Fibroblast of skin of back (primary cell): ENCODE measurements at regions not wholly inside any gene's neighbourhood (a gene's known extent, or its start where the extent isn't known, plus 50 kb on each side); places are given as distances from the start of the nearest gene placed in this dataset.
A peak's percentile ranks its signal among the peaks of the same experiment; 100 is the strongest.
"Not testable (repeated sequence)": the region's sequence is repeated elsewhere in the genome, so short reads cannot be mapped to it uniquely, and the experiment has no call there.

Source experiments
- DNase-seq: peaks from one replicate; pipeline ENCODE4 v3.0.0-alpha.2; 2013

DNA sequence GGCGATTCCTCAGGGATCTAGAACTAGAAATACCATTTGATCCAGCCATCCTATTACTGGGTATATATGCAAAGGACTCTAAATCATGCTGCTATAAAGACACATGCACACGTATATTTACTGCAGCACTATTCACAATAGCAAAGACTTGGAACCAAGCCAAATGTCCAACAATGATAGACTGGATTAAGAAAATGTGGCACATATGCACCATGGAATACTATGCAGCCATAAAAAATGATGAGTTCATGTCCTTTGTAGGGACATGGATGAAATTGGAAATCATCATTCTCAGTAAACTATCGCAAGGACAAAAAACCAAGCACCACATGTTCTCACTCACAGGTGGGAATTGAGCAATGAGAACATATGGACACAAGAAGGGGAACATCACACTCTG, 93.1 kb upstream of the NT5E start:
- DNase-seq = not testable (repeated sequence)

GRCh38 chr6:85355816-85356215, 94.1 kb upstream of the NT5E start:
- no peak for DNase-seq

- peak; percentile 72 for DNase-seq
These were observed 94.9 kb upstream of the NT5E start for GRCh38 chr6:85354761-85355618.

- DNase-seq = no peak
These were observed 96.9 kb upstream of the NT5E start for GRCh38 chr6:85353012-85353411.

- no peak for DNase-seq
These were observed 101.2 kb upstream of the NT5E start for GRCh38 chr6:85348643-85349042.

DNA sequence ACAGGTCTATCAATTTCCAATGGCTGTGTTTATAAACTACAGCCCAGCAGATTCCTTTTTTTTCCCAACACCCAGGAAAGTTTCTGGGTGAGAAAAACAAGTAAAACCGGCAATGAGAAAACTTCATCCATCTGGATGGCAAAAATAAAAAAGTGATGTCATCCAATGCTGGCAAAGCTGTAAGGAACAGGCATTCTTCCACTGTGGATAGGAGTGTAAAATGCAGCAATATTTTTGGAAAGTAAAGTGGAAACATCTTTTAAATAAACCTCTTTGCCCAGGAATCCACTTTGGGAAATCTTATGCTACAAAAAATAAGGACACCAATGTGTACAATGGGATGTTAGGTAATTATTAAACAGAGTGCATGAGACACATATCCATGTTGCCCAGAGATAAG, 102.1 kb upstream of the NT5E start:
- no peak for DNase-seq

- DNase-seq = no peak
These were observed 103.7 kb upstream of the NT5E start for GRCh38 chr6:85346196-85346595.

- DNase-seq = peak; percentile 37
These were observed 104.9 kb upstream of the NT5E start for GRCh38 chr6:85344996-85345395.

DNA sequence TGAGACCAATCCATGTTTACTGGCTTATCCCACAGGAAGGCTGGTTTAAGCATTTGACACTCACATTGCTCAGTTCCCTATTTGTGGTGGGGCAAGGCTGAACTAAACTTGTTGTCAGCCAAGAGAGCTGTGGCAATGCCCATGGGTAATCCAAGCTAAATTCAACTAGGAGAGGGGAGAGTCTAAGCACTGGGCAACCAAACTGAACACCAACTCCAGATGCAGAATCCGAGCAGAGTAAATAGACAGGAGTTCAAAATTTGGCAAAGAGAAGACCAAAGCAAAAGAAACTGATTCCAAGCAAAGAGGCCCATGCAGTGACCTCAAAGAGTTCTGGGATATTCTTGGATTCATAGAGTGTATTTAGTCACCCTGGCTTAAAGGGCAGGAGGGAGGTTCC, 106.5 kb upstream of the NT5E start:
- no peak for DNase-seq

GRCh38 chr6:85329196-85329595, 120.7 kb upstream of the NT5E start:
- no peak for DNase-seq

DNA sequence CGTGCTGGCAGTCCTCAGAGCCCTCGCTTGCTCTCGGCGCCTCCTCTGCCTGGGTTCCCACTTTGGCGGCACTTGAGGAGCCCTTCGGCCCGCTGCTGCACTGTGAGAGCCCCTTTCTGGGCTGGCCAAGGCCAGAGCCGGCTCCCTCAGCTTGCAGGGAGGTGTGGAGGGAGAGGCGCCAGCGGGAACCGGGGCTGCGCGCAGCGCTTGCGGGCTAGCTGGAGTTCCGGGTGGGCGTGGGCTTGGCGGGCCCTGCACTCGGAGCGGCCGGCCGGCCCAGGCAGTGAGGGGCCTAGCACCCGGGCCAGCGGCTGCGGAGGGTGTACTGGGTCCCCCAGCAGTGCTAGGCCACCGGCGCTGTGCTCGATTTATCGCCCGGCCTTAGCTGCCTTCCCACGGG, 124.1 kb upstream of the NT5E start:
- not testable (repeated sequence) for DNase-seq

DNA sequence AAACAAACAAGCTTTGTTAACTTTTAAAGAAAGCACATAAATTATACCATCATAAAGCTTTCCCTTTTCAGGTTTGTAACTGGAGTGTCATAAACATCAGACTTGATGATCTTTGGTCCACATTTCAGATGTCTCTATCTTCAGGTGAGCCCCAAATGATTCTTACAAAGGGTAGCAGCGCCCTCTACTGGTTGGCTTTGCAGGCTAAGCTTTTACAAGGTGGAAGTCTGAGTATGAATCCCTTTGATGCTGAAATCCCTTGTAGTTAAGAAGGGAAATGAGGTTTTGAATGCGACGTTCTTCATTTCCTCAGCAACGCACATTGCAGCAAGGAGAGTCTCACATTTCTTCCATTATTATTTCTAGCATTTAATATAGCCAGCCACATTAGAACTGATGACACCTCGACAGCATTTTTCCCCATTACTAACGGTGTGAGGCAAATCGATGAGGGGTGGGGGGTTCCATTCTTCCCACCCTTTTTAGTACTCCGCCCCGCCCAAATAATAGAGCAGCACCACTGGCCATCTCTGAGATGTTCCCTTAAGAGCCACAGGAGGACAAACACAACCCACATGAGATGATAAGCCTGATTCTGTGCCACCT, 126.3 kb upstream of the NT5E start:
- DNase-seq = peak; percentile 79

- DNase-seq = no peak
These were observed 127.3 kb upstream of the NT5E start for GRCh38 chr6:85322446-85323105.

DNA sequence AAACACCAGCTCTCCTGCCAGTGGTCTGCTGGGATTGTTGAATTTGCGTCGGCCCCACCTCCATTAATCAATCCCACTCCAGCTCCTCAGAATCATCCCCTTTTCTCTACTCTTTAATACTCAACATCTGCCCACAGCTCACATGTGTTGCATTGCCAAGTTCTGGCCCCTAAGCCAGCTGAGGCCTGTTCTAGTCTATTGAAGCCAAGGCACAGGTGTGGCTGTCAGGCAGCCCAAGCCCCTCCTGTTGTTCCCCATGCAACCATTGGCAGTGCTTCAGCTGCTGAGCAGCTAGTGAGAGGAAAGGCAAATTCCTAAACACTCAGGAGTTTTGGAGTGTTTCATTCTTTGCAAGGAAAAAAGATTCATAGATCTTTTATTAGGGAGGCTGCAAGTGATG, 128.0 kb upstream of the NT5E start:
- DNase-seq = no peak

DNA sequence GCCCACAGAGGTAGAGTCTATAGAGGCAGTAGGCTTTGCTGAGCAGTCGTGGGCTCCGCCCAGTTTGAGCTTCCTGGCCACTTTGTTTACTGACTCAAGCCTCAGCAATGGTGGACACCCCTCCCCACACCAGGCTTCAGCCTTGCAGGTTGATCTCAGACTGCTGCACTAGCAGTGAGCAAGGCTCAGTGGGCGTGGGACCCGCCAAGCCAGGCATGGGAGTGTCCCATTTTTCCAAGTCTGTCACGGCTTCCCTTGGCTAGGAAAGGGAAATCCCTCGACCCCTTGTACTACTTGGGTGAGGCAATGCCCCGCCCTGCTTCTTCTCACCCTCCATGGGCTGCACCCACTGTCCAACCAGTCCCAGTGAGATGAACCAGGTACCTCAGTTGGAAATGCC, 135.3 kb upstream of the NT5E start:
- no peak for DNase-seq

GRCh38 chr6:85300581-85300980, 149.3 kb upstream of the NT5E start:
- no peak for DNase-seq

DNA sequence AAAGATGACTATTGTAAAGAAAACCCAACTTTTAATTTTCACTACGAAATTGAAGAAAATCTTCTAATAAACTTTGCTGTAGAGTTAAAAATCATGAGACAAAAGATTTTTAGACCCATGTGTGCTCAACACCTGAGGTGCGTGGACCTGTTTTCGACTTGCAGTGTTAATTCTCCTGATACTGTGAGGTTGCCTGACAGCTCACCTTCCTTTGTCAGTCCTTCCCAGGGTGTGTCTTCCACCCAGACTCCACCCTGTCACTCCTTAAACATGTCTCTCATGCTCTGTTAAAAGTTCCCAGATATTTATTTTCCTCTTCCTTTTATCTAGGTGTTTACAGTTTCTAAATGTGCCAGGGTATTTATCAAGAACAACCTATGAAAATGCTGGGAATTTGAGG, 151.3 kb upstream of the NT5E start:
- DNase-seq = no peak

DNA sequence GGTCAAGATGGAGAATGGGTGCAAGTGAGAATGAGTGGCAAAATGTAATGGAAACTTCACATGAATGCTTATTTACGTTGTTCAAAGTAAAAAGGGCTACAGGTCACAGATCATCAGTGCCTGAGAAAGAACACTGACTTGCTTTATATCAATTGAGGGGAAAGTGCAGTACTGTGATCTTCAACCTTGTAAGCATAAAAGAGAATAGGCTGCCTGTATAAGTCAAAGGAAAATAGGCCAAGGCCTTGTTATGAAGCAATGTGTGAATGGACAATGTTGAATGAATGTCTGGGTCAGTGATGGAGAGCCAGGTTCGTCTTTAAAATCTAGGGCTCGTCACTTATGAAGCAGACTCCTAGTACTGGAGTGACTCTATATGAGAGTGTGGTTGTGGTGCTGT, 158.6 kb upstream of the NT5E start:
- DNase-seq = no peak

GRCh38 chr6:85287654-85288053, 162.2 kb upstream of the NT5E start:
- DNase-seq = no peak

- DNase-seq = no peak
These were observed 162.7 kb upstream of the NT5E start for GRCh38 chr6:85287158-85287557.

DNA sequence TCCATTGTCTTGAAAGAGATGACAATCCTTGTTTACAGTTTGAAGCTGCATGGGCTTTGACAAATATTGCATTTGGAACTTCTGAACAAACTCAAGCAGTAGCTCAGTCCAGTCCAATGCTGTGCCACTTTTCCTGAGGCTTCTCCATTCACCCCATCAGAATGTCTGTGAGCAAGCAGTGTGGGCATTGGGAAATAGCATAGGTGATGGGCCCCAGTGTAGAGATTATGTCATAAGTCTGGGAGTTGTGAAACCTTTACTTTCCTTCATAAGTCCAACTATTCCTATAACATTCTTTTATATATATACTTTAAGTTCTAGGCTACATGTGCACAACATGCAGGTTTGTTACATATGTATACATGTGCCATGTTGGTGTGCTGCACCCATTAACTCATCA, 163.4 kb upstream of the NT5E start:
- DNase-seq = not testable (repeated sequence)

- no peak for DNase-seq
These were observed 163.9 kb upstream of the NT5E start for GRCh38 chr6:85285934-85286333.

DNA sequence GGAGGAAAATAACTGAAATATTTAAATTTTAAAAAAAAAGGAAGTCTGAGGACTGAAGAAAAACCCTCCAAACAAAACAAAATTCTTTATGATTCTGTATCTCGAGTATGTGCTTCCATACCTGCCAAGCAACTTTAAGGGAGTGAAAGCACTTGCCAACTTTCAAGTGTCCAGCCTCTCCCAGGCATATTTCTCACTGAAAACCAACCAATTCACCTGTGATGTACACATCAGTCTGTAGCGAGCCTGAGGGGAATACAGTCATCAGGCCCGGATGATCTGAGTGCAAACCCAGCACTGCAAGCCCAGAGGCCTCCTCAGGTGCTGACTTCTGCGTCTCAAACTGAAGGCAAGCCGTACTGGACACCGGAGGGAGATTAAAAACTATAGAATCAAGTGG, 164.8 kb upstream of the NT5E start:
- no peak for DNase-seq

- no peak for DNase-seq
These were observed 166.4 kb upstream of the NT5E start for GRCh38 chr6:85283436-85283835.
